ENCODE measurements at regions not wholly inside any gene's neighbourhood (a gene's known extent, or its start where the extent isn't known, plus 50 kb on each side); places are given as distances from the start of the nearest gene placed in this dataset.

- no peak for TF ChIP-seq CTCF (IDR thresholded peaks at IDR 0.05; ENCODE audit: low read depth, low read length)
Observed at GRCh38 chr12:67173258-67173657, 95.9 kb upstream of the CAND1 start.

GRCh38 chr12:67182551-67182950 is 86.6 kb upstream of the CAND1 start:
- no peak overlapping the region for H3K4me3 ChIP-seq (ENCODE audit: low read depth, low read length)
- no peak for TF ChIP-seq CTCF (IDR thresholded peaks at IDR 0.05; ENCODE audit: low read depth, low read length)

More at GRCh38 chr12:67173258-67173657, 95.9 kb upstream of the CAND1 start:
- H3K4me3 ChIP-seq (ENCODE audit: low read depth, low read length): no peak overlapping the region

GRCh38 chr12:67193704-67194103 is 75.5 kb upstream of the CAND1 start:
- TF ChIP-seq CTCF (IDR thresholded peaks at IDR 0.05; ENCODE audit: low read depth, low read length): no peak
- H3K4me3 ChIP-seq (ENCODE audit: low read depth, low read length): no peak overlapping the region

- no peak overlapping the region for H3K4me3 ChIP-seq (ENCODE audit: low read depth, low read length)
- no peak for TF ChIP-seq CTCF (IDR thresholded peaks at IDR 0.05; ENCODE audit: low read depth, low read length)
Observed at GRCh38 chr12:67200386-67200785, 68.8 kb upstream of the CAND1 start.

GRCh38 chr12:67202011-67202677 is 67.0 kb upstream of the CAND1 start:
- H3K4me3 ChIP-seq (ENCODE audit: low read depth, low read length): no peak overlapping the region
- no peak for TF ChIP-seq CTCF (IDR thresholded peaks at IDR 0.05; ENCODE audit: low read depth, low read length)

GRCh38 chr12:67202678-67203012 is 66.5 kb upstream of the CAND1 start:
- no peak overlapping the region for H3K4me3 ChIP-seq (ENCODE audit: low read depth, low read length)
- no peak for TF ChIP-seq CTCF (IDR thresholded peaks at IDR 0.05; ENCODE audit: low read depth, low read length)

- TF ChIP-seq CTCF (IDR thresholded peaks at IDR 0.05; ENCODE audit: low read depth, low read length): no peak
Observed at GRCh38 chr12:67208281-67209067, 60.7 kb upstream of the CAND1 start.

More at GRCh38 chr12:67208281-67209067, 60.7 kb upstream of the CAND1 start:
- H3K4me3 ChIP-seq (ENCODE audit: low read depth, low read length): no peak overlapping the region
